ENCODE measurements at regions not wholly inside any gene's neighbourhood (a gene's known extent, or its start where the extent isn't known, plus 50 kb on each side); places are given as distances from the start of the nearest gene placed in this dataset.

DNA sequence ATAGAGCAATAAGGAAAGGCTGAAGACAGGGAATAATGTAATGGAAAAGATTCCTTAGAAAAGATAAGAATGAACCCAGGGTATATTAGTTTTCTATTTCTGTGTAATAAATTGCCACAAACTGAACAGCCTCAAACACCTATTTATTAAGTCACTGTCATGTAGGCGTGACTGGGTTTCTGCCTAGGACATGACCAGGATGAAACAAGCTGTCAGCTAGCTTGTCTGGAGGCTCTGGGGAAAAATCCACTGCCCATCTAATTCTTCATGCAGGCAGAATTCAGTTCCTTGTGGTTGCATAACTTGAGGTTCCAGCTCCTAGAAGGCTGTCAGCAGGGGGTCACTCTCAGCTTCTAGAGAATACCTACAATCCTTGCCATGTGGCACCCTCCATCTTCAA lies 277.7 kb downstream of the TMA16 start:
- DNase-seq: no peak

DNA sequence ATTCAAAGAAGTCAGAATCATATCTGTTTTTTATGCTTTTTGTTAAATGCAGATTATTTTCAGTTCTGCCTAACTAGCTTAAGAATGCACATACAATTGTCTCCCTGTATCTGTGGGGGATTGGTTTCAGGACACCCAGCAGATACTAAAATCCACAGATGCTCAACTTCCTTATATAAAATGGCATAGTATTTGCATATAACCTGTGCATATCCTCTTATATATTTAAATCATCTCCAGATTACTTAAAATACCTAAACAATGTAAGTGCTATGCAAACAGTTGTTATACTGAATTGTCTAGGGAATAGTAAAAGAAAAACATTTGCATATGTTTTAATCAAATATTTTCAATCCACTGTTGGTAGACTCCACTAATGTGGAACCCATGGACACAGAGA lies 279.4 kb downstream of the TMA16 start:
- DNase-seq: no peak

DNA sequence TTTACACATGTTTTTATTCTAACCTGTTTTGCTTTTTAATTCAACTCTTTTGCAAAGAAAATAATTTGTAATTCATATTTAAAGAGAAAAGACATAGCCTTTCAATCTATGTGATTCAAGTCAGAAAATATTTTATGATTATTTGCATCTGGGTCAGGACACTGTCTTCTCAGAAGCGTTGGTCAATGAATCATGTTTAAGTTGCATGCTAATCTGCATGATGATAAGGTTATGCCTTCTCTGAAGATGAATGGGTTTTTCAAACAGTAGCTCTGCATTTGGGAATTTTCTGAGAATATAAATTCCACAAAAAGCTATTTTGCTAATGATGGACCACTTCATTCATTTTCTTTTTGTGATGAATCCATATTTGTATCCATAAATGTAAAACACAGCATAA lies 282.5 kb downstream of the TMA16 start:
- DNase-seq: no peak

DNA sequence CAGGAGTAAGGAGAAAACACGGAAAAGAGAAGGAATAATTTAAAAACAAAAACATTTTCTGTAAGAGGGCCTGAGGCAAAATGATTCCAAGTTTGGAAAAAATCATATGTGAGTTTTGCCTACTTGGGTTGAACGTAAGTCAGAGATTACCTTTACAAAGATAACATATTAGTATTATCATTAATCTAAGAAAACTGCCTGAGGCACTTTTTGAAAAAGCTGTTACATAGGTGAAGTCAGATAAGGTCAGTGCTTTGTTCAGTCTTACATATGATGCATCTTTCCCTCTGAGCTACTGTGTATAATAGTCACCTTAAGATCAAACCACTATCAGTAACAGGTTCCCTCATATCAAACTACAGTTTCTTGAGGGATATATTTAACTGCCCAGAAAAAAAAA lies 287.2 kb downstream of the TMA16 start:
- no peak for DNase-seq

DNA sequence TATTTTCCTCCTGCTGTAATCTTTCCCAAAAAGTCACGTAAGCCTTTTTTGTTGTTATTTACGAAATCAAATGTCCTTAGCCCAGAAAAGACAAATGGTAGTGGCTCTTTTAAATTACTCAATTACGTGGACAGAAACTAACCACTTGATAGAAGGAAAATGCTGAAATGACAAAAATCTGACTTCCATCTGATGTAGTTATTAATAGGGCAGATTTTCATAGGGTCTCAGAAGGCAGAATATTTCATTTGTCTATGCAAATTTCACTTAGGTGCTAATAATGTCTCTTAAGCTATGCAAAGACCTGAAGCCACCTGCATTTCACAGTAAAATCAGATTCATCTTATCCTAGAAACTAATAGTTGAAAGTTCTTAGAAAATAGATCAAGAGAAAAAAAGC lies 295.7 kb downstream of the TMA16 start:
- no peak for DNase-seq

DNA sequence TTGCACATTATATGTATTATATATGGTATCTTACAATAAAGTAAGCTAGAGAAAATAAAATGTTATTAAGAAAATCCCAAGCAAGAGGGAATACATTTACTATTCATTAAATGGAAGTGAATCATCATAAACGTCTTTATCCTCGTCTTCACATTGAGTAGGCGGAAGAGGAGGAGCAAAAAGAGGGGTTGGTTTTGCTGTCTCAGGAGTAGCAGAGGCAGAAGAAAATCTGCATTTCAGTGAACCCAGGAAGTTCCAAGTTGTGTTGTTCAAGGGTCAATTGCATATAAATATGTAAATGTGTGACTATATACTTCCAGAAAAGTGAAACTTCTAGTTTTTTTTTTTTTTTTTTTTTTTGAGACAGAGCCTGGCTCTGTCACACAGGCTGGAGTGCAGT lies 301.4 kb downstream of the TMA16 start:
- no peak for DNase-seq

DNA sequence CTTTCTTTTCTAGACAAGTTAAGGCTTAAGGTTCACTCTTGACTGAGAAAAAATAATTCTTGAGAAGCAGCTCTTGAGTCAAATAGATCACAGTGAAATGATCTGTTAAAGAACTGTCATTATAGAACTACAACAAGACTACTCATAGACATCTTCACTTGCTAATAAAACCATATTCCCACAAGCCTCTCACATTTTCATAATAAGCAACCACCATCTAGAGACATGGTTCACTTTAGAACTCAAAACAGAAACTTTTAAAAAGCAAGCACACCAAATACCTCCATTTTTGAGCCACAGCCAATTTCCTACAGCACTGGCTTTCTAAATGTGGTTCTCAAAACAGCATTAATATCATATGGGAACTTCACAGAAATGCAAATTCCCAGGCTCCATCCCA lies 309.5 kb downstream of the TMA16 start:
- no peak for DNase-seq

DNA sequence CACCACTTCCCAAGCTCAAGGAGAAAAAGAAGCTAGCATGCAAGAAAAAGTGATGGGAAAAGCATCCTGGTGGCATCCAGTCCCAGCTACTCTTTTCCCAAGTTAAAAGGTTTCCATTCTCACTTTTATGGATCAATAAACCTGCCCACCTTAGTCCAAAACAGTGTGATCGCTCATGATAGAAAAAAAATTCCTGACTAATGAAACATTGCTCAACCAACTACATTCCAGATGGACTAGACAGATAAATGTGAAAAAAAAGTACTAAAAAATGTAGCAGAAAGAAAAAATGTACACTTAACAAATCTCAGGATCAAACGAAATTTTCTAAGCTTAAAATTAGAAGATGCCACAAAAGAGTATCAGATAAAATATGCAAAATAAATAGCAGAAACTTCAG lies 312.2 kb downstream of the TMA16 start:
- no peak for DNase-seq

DNA sequence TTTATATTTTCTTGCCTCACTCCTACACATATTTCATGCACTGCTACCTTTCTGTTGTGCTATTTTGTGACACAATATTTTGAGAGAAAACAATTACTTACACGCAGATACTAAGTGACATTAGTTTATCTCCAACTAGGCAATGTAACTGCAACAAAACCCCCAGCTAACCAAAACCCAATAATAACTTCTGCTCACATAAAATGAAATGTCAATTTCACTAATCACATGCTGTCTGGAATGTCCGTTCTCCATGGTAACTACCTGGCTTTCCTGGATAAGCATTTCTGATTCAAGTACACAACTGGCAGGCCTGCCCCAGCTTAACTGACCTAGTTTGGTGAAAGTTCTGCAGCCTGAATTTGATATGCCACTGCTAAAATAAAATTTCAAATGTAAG lies 313.5 kb downstream of the TMA16 start:
- no peak for DNase-seq

DNA sequence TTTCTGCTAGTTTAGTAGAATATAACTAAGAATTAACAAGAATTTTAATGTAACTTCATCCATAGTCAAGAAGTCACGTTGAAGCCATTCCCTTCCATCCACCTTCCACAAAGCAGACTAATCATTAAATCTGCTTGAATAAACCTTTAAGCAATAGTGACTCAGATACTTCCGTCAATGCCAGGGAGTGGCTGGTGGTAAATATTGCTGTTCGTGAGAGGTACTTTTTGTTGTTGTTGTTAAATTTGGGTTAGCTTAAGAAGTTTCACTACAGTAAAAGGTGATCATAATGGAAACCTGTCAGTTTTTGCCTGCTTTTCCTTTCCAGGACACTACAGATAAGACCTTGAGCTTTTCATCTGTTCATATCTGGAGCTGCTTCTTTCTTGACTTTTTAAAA lies 316.3 kb downstream of the TMA16 start:
- DNase-seq: no peak

DNA sequence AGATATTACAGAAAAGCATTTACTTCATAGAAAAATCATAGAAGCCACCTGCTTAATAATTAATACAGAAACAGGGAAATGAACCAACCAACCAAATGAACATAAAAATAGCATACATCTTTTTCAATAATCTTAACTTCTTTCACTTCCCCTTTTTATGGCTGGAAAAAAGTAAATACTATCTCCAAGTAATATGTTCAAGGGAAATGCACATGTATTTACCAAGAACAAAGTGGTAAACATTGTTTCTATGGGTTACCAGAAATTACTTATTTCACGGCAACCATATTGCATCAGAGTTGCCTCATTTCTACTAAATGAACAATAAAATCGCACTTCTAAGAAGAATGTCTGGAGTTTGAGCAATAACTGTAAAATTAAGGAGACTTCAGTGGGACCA lies 321.3 kb downstream of the TMA16 start:
- no peak for DNase-seq

DNA sequence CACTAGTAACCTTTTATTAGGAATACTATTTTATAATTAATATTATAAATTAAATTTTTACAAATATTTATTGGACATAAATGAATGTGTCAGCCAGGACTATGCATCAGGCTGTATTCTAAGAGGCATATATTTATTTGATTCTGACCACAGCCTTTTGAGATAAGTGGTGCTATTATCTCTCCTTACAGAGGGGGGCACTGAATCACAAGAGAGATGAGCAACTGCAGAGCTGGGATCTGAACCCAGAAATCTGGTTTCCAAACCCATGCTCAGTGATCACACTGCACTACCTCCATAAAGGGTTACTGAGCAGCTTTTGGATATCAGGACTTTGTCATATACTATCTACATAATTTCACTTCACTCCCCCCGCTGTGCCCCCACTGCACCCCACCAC lies 322.0 kb downstream of the TMA16 start:
- no peak for DNase-seq

DNA sequence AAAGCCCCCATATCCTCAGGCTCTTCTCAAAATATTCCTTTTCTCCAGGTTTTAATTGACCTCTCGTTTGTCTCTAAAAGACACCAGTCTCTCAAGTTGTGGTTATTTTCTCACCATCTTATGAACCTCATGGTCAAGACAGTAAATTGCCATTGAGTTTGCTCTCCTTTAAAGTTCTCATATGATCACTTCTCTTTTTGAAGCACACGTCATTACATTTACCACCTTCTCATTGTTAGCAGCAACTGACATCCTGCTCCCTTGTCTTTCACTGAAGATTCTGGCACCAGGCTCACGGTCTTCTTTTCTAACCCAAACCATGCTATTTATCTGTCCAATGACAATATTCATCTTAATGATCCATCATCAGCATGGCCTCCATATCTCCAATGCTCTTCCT lies 324.2 kb downstream of the TMA16 start:
- no peak for DNase-seq

DNA sequence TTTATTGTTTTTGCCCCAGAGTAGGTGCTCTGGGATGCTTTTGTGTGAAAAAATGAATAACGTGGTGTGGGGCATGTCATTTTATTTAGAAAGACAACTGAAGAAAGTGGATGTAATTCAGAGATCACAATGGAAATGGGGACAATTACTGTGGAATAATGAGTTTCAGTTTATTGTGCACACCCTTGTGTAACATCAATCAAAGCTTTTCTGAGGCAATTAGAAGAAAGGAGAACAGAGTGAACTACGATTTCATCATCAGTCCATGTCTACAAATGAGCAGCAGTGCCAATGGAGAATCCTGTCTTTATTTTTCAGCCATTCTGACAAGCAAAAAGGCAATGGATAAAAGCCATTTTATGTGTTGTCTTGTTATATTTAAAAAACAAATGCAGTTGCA lies 339.2 kb downstream of the TMA16 start:
- no peak for DNase-seq

DNA sequence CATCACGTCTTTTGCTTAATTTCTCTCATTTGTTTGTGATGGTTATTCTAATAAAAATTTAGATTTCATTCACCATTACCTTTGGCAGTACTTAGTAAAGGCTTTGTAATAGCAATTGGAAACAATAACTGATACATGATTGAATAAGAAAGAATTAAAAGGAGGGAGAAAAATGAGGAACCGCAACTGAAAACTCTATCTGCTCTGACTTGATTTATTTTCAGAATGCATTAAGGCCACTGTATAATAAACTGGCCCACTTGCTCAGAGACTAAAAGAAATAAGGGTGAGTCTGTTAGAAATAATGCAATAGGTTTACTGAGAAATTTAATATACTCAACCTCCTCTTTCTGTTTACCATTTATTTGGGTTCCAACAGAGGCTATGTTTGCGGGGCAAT lies 351.5 kb downstream of the TMA16 start:
- no peak for DNase-seq

DNA sequence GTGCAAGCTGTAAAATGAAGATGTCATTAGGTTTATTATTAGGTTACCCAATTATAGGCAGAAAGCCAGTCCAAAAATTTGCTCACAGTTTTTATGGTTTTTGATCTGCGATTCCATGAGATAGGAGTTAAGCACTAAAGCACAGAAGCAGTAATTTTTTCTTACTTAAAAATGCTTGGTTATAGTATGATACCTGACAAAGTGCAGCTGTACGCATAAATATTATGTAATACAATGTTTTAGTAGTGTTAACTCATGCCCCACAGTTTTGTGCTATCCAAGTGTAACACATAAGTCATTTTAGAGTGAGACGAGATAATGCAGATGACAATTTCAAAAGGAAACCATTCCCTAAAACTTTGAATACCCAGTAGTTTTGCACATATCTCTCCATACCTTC lies 357.8 kb downstream of the TMA16 start:
- no peak for DNase-seq

DNA sequence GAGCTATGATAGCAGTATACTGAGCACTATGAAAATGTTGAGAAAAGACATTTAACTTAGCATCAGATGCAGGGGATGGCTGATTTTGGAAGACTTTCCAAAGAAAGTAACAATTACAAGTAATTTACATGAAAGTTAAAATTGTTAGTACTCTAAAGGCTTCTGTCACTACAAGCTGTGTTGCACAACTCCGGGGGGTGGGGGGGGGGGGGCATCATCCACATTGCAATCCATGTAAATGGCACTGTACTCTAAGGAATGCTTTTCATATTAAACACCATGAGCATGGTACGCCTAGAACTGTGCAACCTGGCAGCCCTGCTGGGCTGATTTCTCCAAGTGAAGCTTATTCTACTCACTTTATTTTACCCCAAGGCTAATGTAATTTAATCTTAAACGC lies 363.4 kb downstream of the TMA16 start:
- no peak for DNase-seq

DNA sequence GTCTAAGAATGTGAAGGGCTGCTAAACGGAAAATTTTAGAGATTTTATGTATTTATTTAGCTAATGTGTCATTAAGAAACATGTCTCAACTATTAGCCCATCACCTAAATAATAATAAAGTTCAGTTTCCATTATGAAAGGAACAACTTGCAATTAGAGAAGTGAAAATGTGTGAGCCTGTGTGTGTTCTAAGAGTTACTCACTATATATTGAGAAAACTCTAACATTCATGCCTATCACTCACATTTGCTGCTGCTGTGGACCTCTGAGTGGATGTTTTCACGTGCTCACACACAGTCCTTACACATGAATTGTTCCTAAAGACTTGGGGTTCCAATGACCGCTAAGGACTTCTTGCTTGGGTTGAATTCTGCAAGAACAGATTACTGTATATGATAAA lies 364.0 kb downstream of the TMA16 start:
- no peak for DNase-seq

DNA sequence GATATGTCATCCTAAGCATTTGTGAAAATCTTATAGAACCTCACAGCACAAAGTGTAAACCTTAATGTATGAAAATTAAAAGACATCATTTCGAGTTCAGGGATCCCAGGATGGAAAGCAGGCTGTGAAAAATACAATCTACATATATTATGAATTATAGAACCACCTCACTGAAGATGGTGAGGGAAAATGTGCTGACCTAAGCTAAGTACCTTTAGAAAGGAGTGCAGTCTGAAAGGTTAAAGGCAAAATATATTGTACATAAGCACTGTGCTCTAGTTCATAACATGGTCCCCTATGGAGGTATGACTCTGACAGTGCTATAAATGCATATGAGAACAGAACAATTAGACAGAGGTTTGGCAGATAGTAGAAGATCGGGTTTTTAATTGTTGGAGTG lies 368.6 kb downstream of the TMA16 start:
- no peak for DNase-seq

DNA sequence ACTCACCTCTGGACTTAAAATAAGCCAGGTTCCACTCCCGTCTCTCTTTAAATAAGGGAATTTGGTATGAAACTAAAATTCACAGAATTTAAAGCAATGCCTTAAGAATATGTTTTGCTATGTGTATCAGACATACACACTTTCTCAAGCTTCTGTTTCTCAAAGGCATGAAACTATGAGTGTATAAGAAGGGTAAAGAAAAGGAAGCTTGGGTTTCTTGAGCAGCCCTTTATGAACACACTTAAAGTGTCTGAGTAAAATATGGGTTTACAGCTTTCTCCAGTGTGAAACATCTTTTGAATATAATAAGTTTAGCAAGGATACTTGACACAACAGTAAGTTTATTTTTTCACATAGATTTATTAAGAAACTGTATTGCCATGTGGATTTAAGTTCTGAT lies 370.5 kb downstream of the TMA16 start:
- no peak for DNase-seq

DNA sequence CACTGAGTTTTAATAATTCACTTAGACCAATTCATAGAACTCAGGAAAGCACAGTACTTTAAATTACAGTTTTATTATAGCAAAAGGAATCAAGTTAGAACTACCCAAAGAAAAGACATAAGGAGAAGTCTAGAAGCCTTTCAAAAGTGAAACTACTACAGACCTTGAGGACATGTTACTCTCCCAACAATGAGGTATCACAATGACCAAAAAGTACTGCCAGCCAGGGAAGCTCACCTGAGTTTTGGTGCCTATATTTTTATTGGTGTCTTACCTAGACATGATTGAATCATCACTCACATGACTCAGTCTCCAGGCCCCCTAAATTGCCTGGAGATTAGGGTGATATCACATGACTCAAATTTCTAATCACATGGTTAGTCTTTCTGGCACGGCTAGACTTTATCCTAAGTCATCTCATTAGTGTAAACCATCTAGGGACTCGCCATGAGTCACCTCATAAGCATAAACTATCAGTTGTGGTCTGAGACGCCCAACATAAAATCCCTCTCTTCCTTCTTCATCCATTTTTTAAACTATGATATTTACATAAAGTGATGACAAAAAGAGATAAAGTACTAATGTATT lies 372.3 kb downstream of the TMA16 start:
- no peak for DNase-seq

DNA sequence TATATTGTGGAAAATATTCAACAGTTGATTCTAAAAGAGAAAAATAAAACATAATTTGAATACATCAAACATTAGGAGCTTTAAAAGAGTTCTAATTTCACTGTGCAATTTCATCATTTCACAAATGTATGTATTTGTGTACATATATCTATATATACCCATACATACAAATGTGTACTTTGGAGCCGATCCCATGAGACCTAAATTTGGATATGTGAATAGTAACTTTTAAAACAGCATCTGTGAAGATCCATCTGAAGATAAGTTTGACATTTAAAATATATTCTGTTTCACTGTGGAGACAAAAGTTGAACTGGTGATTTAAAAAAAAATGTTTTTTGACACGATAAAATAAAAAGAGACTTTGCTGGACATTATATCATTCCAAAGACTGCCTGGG lies 374.0 kb downstream of the TMA16 start:
- no peak for DNase-seq

DNA sequence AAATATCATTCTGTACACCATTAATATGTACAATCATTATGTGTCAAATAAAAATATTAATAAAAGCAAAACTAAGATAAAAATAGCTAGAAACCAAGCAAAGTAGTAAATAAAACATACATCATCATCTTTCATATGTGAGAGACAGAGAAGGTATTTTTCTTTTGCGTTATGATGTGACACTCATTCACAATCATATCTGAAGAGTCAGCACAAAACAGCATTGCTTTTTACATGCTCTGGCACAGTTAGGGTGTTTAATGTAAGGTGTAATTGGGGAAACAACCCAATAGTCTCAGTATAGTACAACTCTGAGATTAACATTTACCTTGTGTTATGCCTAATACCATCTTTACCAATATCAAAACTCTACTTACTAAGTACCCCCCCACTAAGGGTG lies 376.6 kb downstream of the TMA16 start:
- no peak for DNase-seq

DNA sequence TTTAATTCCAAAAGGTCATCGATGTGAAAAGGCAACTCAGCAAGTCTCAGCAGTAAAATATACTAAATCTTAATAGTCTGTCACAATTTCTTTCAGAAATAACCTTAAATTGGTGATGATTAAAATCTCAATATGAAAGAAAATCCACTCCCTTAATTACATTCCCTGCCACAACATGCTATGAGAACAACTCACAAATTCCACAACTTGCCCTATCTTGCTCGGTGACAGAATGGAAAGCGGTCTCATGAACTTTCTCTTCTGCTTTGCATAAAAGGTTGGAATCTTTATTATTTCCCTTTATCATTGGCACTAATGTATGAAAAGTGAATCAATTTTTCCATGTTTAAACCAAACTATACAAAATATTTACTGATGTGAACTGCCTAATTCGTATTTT lies 380.8 kb downstream of the TMA16 start:
- DNase-seq: no peak

DNA sequence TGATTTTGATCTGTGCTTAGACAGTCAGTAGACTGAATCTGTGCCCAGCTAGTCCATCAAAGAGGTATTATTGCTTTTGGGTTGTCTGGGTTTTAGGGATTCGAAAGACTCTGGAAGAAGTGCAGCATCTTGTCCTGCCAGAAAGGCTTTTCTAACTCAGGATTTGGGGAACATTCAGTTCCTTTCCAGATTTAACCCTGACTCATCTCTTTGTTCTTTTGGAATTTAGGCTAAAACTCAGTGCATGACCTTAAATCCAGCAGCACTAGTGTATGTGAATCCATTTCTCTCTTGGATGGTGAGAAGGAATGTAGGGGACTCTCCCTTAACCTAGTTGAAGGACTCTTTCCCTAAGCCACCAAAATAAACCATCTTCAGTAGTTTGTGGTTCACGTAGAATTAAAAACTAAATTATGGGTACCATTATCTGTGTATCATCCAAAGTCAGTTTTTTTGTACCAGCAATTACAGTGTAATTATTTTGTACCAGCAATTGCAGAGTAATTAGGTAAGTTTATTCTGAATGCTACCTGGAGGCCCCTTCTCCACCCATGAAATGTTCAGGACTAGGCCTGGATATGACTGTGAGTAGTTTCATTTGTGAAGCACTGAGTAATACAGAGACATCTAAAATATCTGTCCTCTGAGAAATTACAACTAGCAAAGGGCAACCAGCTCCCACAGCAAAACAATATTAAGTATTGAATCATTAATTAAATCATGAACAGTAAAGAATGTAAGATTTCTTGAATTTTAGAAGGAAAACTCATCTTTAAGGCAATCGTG lies 384.0 kb downstream of the TMA16 start:
- no peak for DNase-seq

Measured in NCI-H774 (cell line).